ENCODE measurements at regions not wholly inside any gene's neighbourhood (a gene's known extent, or its start where the extent isn't known, plus 50 kb on each side); places are given as distances from the start of the nearest gene placed in this dataset.

Small RNAs in the stretch of these regions (small RNA-seq; reads per million reads assigned to genes)
- gene RF00003: 2.7 to 44.1 (median 7.2) reads per million in 3 experiments
